ENCODE measurements at regions not wholly inside any gene's neighbourhood (a gene's known extent, or its start where the extent isn't known, plus 50 kb on each side); places are given as distances from the start of the nearest gene placed in this dataset.

DNA sequence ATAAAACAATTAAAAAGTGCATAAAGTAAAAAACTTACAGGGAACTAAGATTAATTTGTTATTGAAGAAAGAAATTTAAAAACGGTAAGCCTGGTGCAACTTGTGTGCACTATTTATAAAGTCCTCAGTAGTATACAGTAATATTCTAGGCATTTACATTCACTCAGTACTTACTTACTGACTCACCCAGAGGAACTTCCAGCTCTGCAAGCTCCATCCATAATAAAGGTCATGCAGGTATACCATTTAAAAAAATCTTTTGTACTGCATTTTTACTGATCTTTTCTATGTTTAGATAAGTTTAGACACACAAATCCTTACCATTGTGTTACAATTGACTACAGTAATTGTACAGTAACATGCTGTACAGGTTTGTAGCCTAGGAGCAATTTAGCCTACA, 51.5 kb upstream of the NXPH2 start:
- ChIA-PET POLR2A (no interaction called here), CTCF (interaction anchor here (1.1 to 1.7 kb wide), 2 partner anchors 11 to 942 kb away, joined by 3 to 5 read pairs; no protein-coding TSS in a partner anchor)
- no peaks in the 10 kb centered on the region for H3K4me1 ChIP-seq (ENCODE audit: control insufficient read depth, extremely low read depth, insufficient read depth, low read length)
- BruUV-seq (replicated peaks) = no TSS peak
- no peak overlapping the region for H2AFZ ChIP-seq (ENCODE audit: low read depth, low read length)
- DNase-seq (ENCODE audit: low read depth, low spot score) (no peak), FAIRE-seq (no peak)
- H4K20me1 ChIP-seq (replicated peaks; ENCODE audit: control insufficient read depth, extremely low read depth, insufficient read depth, low read length) = no peaks in the 10 kb centered on the region
- H3K9me3 ChIP-seq (replicated peaks; ENCODE audit: control insufficient read depth, insufficient read depth, low read length) = no peaks in the 10 kb centered on the region
- no peak overlapping the region for H3K9ac ChIP-seq (replicated peaks; ENCODE audit: extremely low read depth, insufficient read depth, low read length)
- dilution Hi-C loops (cut with MboI; ENCODE audit: extremely low pct_ligation_motif_present, low sequenced_read_pairs) = no loop called here
- no peak overlapping the region for H3K4me2 ChIP-seq (ENCODE audit: insufficient read depth, low read length)
- H3K79me2 ChIP-seq (ENCODE audit: control insufficient read depth, insufficient read depth, low read length) = no peaks in the 10 kb centered on the region
- no peaks in the 10 kb centered on the region for H3K9me1 ChIP-seq (replicated peaks; ENCODE audit: control insufficient read depth, extremely low read depth, insufficient read depth, low read length)
- H3K27ac ChIP-seq (ENCODE audit: insufficient read depth, low read depth, low read length) = no peak overlapping the region
- H3K27me3 ChIP-seq (ENCODE audit: control insufficient read depth in 2 of 2, insufficient read depth in 2 of 2, low read length in 2 of 2) = peaks cover 0 to 1% of the 10 kb centered on the region in 2 experiments
- intact Hi-C loops (cut with micrococcal nuclease) = no loop called here
- TF ChIP-seq GATA2 (IDR thresholded peaks at IDR 0.05; ENCODE audit: insufficient read depth, insufficient read length, low read depth, low read length) (no peak), JUN (IDR thresholded peaks at IDR 0.05; ENCODE audit: borderline replicate concordance, insufficient read depth, insufficient read length, low read depth) (no peak), POLR2A (IDR thresholded peaks at IDR 0.05; ENCODE audit: low read depth, low read length) (no peak), EZH2 (IDR thresholded peaks at IDR 0.05; ENCODE audit: borderline replicate concordance, low read depth, low read length, severe bottlenecking) (no peak), MAX (IDR thresholded peaks at IDR 0.05; ENCODE audit: insufficient read depth, insufficient read length) (no peak), FOS (IDR thresholded peaks at IDR 0.05; ENCODE audit: borderline replicate concordance, insufficient read depth, low read length) (no peak), MYC (IDR thresholded peaks at IDR 0.05; ENCODE audit: low read depth, low read length) (no peak), POLR2AphosphoS5 (IDR thresholded peaks at IDR 0.05; ENCODE audit: insufficient read depth, low read depth, low read length) (no peak)
- TF ChIP-seq, protein P1, sequence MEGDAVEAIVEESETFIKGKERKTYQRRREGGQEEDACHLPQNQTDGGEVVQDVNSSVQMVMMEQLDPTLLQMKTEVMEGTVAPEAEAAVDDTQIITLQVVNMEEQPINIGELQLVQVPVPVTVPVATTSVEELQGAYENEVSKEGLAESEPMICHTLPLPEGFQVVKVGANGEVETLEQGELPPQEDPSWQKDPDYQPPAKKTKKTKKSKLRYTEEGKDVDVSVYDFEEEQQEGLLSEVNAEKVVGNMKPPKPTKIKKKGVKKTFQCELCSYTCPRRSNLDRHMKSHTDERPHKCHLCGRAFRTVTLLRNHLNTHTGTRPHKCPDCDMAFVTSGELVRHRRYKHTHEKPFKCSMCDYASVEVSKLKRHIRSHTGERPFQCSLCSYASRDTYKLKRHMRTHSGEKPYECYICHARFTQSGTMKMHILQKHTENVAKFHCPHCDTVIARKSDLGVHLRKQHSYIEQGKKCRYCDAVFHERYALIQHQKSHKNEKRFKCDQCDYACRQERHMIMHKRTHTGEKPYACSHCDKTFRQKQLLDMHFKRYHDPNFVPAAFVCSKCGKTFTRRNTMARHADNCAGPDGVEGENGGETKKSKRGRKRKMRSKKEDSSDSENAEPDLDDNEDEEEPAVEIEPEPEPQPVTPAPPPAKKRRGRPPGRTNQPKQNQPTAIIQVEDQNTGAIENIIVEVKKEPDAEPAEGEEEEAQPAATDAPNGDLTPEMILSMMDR (IDR thresholded peaks at IDR 0.05; ENCODE audit: extremely low read depth in 1 of 2, insufficient read depth in 1 of 2, low read depth in 1 of 2, low read length in 2 of 2) = no peak
- H3K4me3 ChIP-seq (replicated peaks in 1 of 3; ENCODE audit: insufficient read depth in 1 of 3, low read depth in 1 of 3, low read length in 3 of 3) = no peak overlapping the region
- no peaks in the 10 kb centered on the region for H3K36me3 ChIP-seq (ENCODE audit: control insufficient read depth in 2 of 2, extremely low read depth in 1 of 2, insufficient read depth in 2 of 2, low read length in 2 of 2)
